Right atrium auricular region (tissue), 2 donors: ENCODE measurements at regions not wholly inside any gene's neighbourhood (a gene's known extent, or its start where the extent isn't known, plus 50 kb on each side); places are given as distances from the start of the nearest gene placed in this dataset.
"Not testable (repeated sequence)": the region's sequence is repeated elsewhere in the genome, so short reads cannot be mapped to it uniquely, and the experiment has no call there.

ENCODE experiments used
- DNase-seq: peaks from one replicate; pipeline ENCODE4 v3.0.0-alpha.2; 2019; ENCODE audit warnings: low spot score
- H3K27ac ChIP-seq, 2 donors: fragments of 200-600 bp; sonication (generic); 1 replicate in 1 of 2; 2 replicates in 1 of 2; pipeline ENCODE4 v1.5.1; 2016 to 2019
- H3K27me3 ChIP-seq, 2 donors: fragments of 200-600 bp; sonication (generic); one replicate each; pipeline versions ENCODE4 v1.5.1 to v1.6.0; 2017 to 2019
- H3K36me3 ChIP-seq: fragments of 200-600 bp; sonication (generic); one replicate; pipeline ENCODE4 v1.5.1; 2016
- H3K4me1 ChIP-seq, 2 donors: fragments of 200-600 bp; sonication (generic); one replicate each; pipeline versions ENCODE4 v1.5.1 to v1.6.0; 2017 to 2019
- H3K4me3 ChIP-seq, 2 donors: fragments of 200-600 bp; sonication (generic); 1 replicate in 1 of 2; 2 replicates in 1 of 2; pipeline ENCODE4 v1.5.1; 2017 to 2019; ENCODE audit warnings: mild to moderate bottlenecking in 1 of 2, moderate library complexity in 1 of 2
- H3K9me3 ChIP-seq, 2 donors: fragments of 200-600 bp; sonication (generic); one replicate each; pipeline ENCODE4 v1.5.1; 2019

- not testable (repeated sequence) for H3K36me3 ChIP-seq, H3K4me3 ChIP-seq, H3K9me3 ChIP-seq, H3K27ac ChIP-seq, H3K27me3 ChIP-seq, H3K4me1 ChIP-seq, DNase-seq
Observed at GRCh38 chr2:111428915-111429314, 308.2 kb downstream of the BCL2L11 start.

- H3K9me3 ChIP-seq, H3K4me3 ChIP-seq, H3K4me1 ChIP-seq, DNase-seq, H3K27ac ChIP-seq, H3K36me3 ChIP-seq, H3K27me3 ChIP-seq: not testable (repeated sequence)
Observed at GRCh38 chr2:111429353-111429752, 308.6 kb downstream of the BCL2L11 start.

GRCh38 chr2:111430817-111431661, 310.3 kb downstream of the BCL2L11 start:
- not testable (repeated sequence) for H3K27ac ChIP-seq, H3K9me3 ChIP-seq, H3K4me1 ChIP-seq, DNase-seq, H3K4me3 ChIP-seq, H3K27me3 ChIP-seq, H3K36me3 ChIP-seq

- not testable (repeated sequence) for H3K4me3 ChIP-seq, H3K36me3 ChIP-seq, H3K27me3 ChIP-seq, DNase-seq, H3K9me3 ChIP-seq, H3K4me1 ChIP-seq, H3K27ac ChIP-seq
Observed at GRCh38 chr2:111432423-111432822, 311.7 kb downstream of the BCL2L11 start.

GRCh38 chr2:111432916-111433499, 312.3 kb downstream of the BCL2L11 start:
- DNase-seq, H3K27me3 ChIP-seq, H3K4me3 ChIP-seq, H3K4me1 ChIP-seq, H3K9me3 ChIP-seq, H3K27ac ChIP-seq, H3K36me3 ChIP-seq: not testable (repeated sequence)

GRCh38 chr2:111433892-111434607, 313.3 kb downstream of the BCL2L11 start:
- H3K27ac ChIP-seq, H3K4me3 ChIP-seq, H3K9me3 ChIP-seq, H3K27me3 ChIP-seq, DNase-seq, H3K36me3 ChIP-seq, H3K4me1 ChIP-seq: not testable (repeated sequence)

- not testable (repeated sequence) for H3K4me3 ChIP-seq, H3K9me3 ChIP-seq, H3K27me3 ChIP-seq, H3K27ac ChIP-seq, H3K36me3 ChIP-seq, DNase-seq, H3K4me1 ChIP-seq
Observed at GRCh38 chr2:111434608-111434939, 313.9 kb downstream of the BCL2L11 start.

- not testable (repeated sequence) for H3K27ac ChIP-seq, DNase-seq, H3K27me3 ChIP-seq, H3K4me3 ChIP-seq, H3K4me1 ChIP-seq, H3K9me3 ChIP-seq, H3K36me3 ChIP-seq
Observed at GRCh38 chr2:111435553-111436310, 315.0 kb downstream of the BCL2L11 start.

GRCh38 chr2:111436411-111436810, 315.7 kb downstream of the BCL2L11 start:
- DNase-seq, H3K4me3 ChIP-seq, H3K27ac ChIP-seq, H3K4me1 ChIP-seq, H3K9me3 ChIP-seq, H3K27me3 ChIP-seq, H3K36me3 ChIP-seq: not testable (repeated sequence)

GRCh38 chr2:111437288-111437990, 316.7 kb downstream of the BCL2L11 start:
- H3K36me3 ChIP-seq, H3K4me1 ChIP-seq, H3K4me3 ChIP-seq, H3K27me3 ChIP-seq, H3K9me3 ChIP-seq, DNase-seq, H3K27ac ChIP-seq: not testable (repeated sequence)

GRCh38 chr2:111438161-111438560, 317.4 kb downstream of the BCL2L11 start:
- not testable (repeated sequence) for H3K4me3 ChIP-seq, H3K36me3 ChIP-seq, DNase-seq

GRCh38 chr2:111439237-111439636, 318.5 kb downstream of the BCL2L11 start:
- H3K27me3 ChIP-seq, DNase-seq, H3K36me3 ChIP-seq, H3K4me3 ChIP-seq, H3K4me1 ChIP-seq, H3K27ac ChIP-seq, H3K9me3 ChIP-seq: not testable (repeated sequence)

More at GRCh38 chr2:111438161-111438560, 317.4 kb downstream of the BCL2L11 start:
- not testable (repeated sequence) for H3K27ac ChIP-seq, H3K4me1 ChIP-seq, H3K9me3 ChIP-seq, H3K27me3 ChIP-seq

- not testable (repeated sequence) for H3K9me3 ChIP-seq, H3K4me1 ChIP-seq, H3K27me3 ChIP-seq, H3K4me3 ChIP-seq, DNase-seq, H3K36me3 ChIP-seq
- peak overlapping the region in 1 of 2 donors; percentile 51 for H3K27ac ChIP-seq
Observed at GRCh38 chr2:111441614-111442013, 320.9 kb downstream of the BCL2L11 start.
